Ishikawa (cell line): ENCODE measurements at regions not wholly inside any gene's neighbourhood (a gene's known extent, or its start where the extent isn't known, plus 50 kb on each side); places are given as distances from the start of the nearest gene placed in this dataset.

Source experiments
- CEBPB ChIP-seq: IDR thresholded peaks from 2 replicates; pipeline ENCODE4 v1.6.1; 2012
- CREB1 ChIP-seq: IDR thresholded peaks from 2 replicates; pipeline ENCODE4 v1.6.1; 2012; ENCODE audit warnings: low read depth
- EGR1 ChIP-seq: IDR thresholded peaks from 2 replicates; pipeline ENCODE4 v1.6.1; 2012
- EP300 ChIP-seq: IDR thresholded peaks from 2 replicates; pipeline ENCODE4 v1.6.1; 2012; ENCODE audit warnings: borderline replicate concordance
- FOXM1 ChIP-seq: IDR thresholded peaks from 2 replicates; pipeline ENCODE4 v1.6.1; 2012; ENCODE audit warnings: low read depth, borderline replicate concordance
- MAX ChIP-seq: IDR thresholded peaks from 2 replicates; pipeline ENCODE4 v1.6.1; 2012
- NFIC ChIP-seq: IDR thresholded peaks from 2 replicates; pipeline ENCODE4 v1.6.1; 2012
- RAD21 ChIP-seq: IDR thresholded peaks from 2 replicates; pipeline ENCODE4 v1.6.1; 2012; ENCODE audit warnings: low read depth
- REST ChIP-seq: IDR thresholded peaks from 2 replicates; pipeline ENCODE4 v1.6.1; 2012; ENCODE audit warnings: low read depth, mild to moderate bottlenecking
- TAF1 ChIP-seq: IDR thresholded peaks from 2 replicates; pipeline ENCODE4 v1.6.1; 2012; ENCODE audit warnings: low read depth, mild to moderate bottlenecking
- TCF12 ChIP-seq: IDR thresholded peaks from 2 replicates; pipeline ENCODE4 v1.6.1; 2012; ENCODE audit warnings: low read depth
- TEAD4 ChIP-seq: IDR thresholded peaks from 2 replicates; pipeline ENCODE4 v1.6.1; 2012
- USF1 ChIP-seq: IDR thresholded peaks from 2 replicates; pipeline ENCODE4 v1.6.1; 2012
- YY1 ChIP-seq: IDR thresholded peaks from 2 replicates; pipeline ENCODE4 v1.6.1; 2012; ENCODE audit warnings: low read depth
- ZBTB7A ChIP-seq: IDR thresholded peaks from 2 replicates; pipeline ENCODE4 v1.6.1; 2012; ENCODE audit warnings: low read depth

- TF ChIP-seq USF1 (no peak), EP300 (no peak), TEAD4 (no peak), YY1 (no peak), MAX (no peak), CEBPB (no peak)
Observed at GRCh38 chr21:14757533-14758327, 211.6 kb upstream of the SAMSN1 start.

GRCh38 chr21:14755086-14755485 is 209.0 kb upstream of the SAMSN1 start:
- TF ChIP-seq YY1 (no peak), ZBTB7A (no peak), TAF1 (no peak), CEBPB (no peak), TCF12 (no peak), EP300 (no peak), RAD21 (no peak), USF1 (no peak), REST (no peak), FOXM1 (no peak), EGR1 (no peak), MAX (no peak), NFIC (no peak)

- no peak for TF ChIP-seq RAD21
- no peak for TF ChIP-seq TEAD4
- no peak for TF ChIP-seq EP300
- TF ChIP-seq TCF12 = no peak
Observed at GRCh38 chr21:14754682-14755081, 208.6 kb upstream of the SAMSN1 start.

GRCh38 chr21:14754259-14754604 is 208.1 kb upstream of the SAMSN1 start:
- TF ChIP-seq TCF12 = no peak
- TF ChIP-seq MAX = no peak
- no peak for TF ChIP-seq FOXM1
- TF ChIP-seq REST = no peak
- TF ChIP-seq EP300 = no peak
- no peak for TF ChIP-seq NFIC
- TF ChIP-seq EGR1 = no peak
- TF ChIP-seq USF1 = no peak
- no peak for TF ChIP-seq TEAD4

GRCh38 chr21:14753466-14754258 is 207.5 kb upstream of the SAMSN1 start:
- TF ChIP-seq CREB1 (no peak), CEBPB (no peak), TCF12 (no peak), TEAD4 (no peak; the same call in 1 of the 2 replicates), YY1 (no peak)

GRCh38 chr21:14753069-14753465 is 207.0 kb upstream of the SAMSN1 start:
- TF ChIP-seq FOXM1 = no peak
- 0 out of 2 replicates have a peak, but pooled peaks have one; percentile 36 for TF ChIP-seq TEAD4
